ENCODE measurements at regions not wholly inside any gene's neighbourhood (a gene's known extent, or its start where the extent isn't known, plus 50 kb on each side); places are given as distances from the start of the nearest gene placed in this dataset.

DNA sequence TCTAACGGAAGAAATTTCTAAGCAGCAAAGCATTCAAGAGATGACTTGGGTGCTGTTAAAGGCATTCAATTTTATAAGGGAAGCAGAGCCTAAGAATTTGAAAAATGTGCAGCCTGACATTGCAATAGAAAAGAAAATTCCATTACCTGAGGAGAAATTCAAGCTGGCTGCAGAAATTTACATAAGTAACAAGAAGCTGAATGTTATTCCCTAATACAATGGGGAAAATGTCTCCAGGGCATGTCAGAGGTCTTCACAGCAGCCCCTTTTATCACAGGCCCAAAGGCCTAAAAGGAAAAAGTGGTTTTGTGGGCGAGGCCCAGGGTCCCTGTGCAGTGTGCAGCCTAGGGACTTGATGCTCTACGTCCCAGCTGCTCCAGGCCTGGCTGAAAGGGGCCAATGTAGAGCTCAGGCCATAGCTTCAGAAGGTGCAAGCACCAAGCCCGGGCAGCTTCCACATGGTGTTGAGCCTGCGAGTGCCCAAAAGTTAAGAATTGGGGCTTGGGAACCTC lies 306.7 kb downstream of the RDH14 start (continued):
- TF ChIP-seq POU5F1 (IDR thresholded peaks at IDR 0.05; ENCODE audit: low read depth, low read length) (no peak), CTBP2 (IDR thresholded peaks at IDR 0.05; ENCODE audit: borderline replicate concordance, insufficient read depth, insufficient read length, low read length) (no peak)
